ENCODE measurements at regions not wholly inside any gene's neighbourhood (a gene's known extent, or its start where the extent isn't known, plus 50 kb on each side); places are given as distances from the start of the nearest gene placed in this dataset.

- TF ChIP-seq POLR2A (IDR thresholded peaks at IDR 0.05) (no peak), CTCF (IDR thresholded peaks at IDR 0.05) (no peak), POLR2AphosphoS5 (IDR thresholded peaks at IDR 0.05) (no peak)
Measured at GRCh38 chr12:105978276-105978675, 160.5 kb downstream of the NUAK1 start.

Data from upper lobe of left lung (tissue), 4 donors.